ENCODE measurements at regions not wholly inside any gene's neighbourhood (a gene's known extent, or its start where the extent isn't known, plus 50 kb on each side); places are given as distances from the start of the nearest gene placed in this dataset.

- ChIA-PET CTCF (no interaction called here), POLR2A (no interaction called here)
- Histone ChIP-seq H3K9me1 (replicated peaks; ENCODE audit: control insufficient read depth, extremely low read depth, insufficient read depth, low read length) (no peaks in the 10 kb centered on the region), H3K4me3 (replicated peaks in 1 of 3; ENCODE audit: insufficient read depth in 1 of 3, low read depth in 1 of 3, low read length in 3 of 3) (no peak overlapping the region), H3K27ac (ENCODE audit: insufficient read depth, low read depth, low read length) (no peak overlapping the region), H3K9ac (replicated peaks; ENCODE audit: extremely low read depth, insufficient read depth, low read length) (no peak overlapping the region), H4K20me1 (replicated peaks; ENCODE audit: control insufficient read depth, extremely low read depth, insufficient read depth, low read length) (no peaks in the 10 kb centered on the region), H3K36me3 (ENCODE audit: control insufficient read depth in 2 of 2, extremely low read depth in 1 of 2, insufficient read depth in 2 of 2, low read length in 2 of 2) (no peaks in the 10 kb centered on the region), H2AFZ (ENCODE audit: low read depth, low read length) (no peak overlapping the region), H3K4me2 (ENCODE audit: insufficient read depth, low read length) (no peak overlapping the region), H3K79me2 (ENCODE audit: control insufficient read depth, insufficient read depth, low read length) (no peaks in the 10 kb centered on the region), H3K4me1 (ENCODE audit: control insufficient read depth, extremely low read depth, insufficient read depth, low read length) (no peaks in the 10 kb centered on the region), H3K27me3 (ENCODE audit: control insufficient read depth in 2 of 2, insufficient read depth in 2 of 2, low read length in 2 of 2) (no peaks in the 10 kb centered on the region), H3K9me3 (replicated peaks; ENCODE audit: control insufficient read depth, insufficient read depth, low read length) (no peaks in the 10 kb centered on the region)
- FAIRE-seq (no peak), DNase-seq (ENCODE audit: low read depth, low spot score) (no peak)
- intact Hi-C loops (cut with micrococcal nuclease) (no loop called here), dilution Hi-C loops (cut with MboI; ENCODE audit: extremely low pct_ligation_motif_present, low sequenced_read_pairs) (no loop called here)
- TF ChIP-seq FOS (IDR thresholded peaks at IDR 0.05; ENCODE audit: borderline replicate concordance, insufficient read depth, low read length) (no peak), POLR2A (IDR thresholded peaks at IDR 0.05; ENCODE audit: low read depth, low read length) (no peak), MAX (IDR thresholded peaks at IDR 0.05; ENCODE audit: insufficient read depth, insufficient read length) (no peak), EZH2 (IDR thresholded peaks at IDR 0.05; ENCODE audit: borderline replicate concordance, low read depth, low read length, severe bottlenecking) (no peak), MYC (IDR thresholded peaks at IDR 0.05; ENCODE audit: low read depth, low read length) (no peak), CTCF (IDR thresholded peaks at IDR 0.05; ENCODE audit: extremely low read depth in 1 of 2, insufficient read depth in 1 of 2, low read depth in 1 of 2, low read length in 2 of 2) (no peak)
- BruUV-seq (replicated peaks): no TSS peak
Measured at GRCh38 chr12:4138051-4138450, 135.5 kb upstream of the CCND2 start.

GRCh38 chr12:4137441-4137840 is 136.1 kb upstream of the CCND2 start:
- Histone ChIP-seq H3K27me3 (ENCODE audit: control insufficient read depth in 2 of 2, insufficient read depth in 2 of 2, low read length in 2 of 2) (peaks cover 0 to 3% of the 10 kb centered on the region in 2 experiments), H3K4me3 (replicated peaks in 1 of 3; ENCODE audit: insufficient read depth in 1 of 3, low read depth in 1 of 3, low read length in 3 of 3) (no peak overlapping the region), H3K36me3 (ENCODE audit: control insufficient read depth in 2 of 2, extremely low read depth in 1 of 2, insufficient read depth in 2 of 2, low read length in 2 of 2) (no peaks in the 10 kb centered on the region), H3K4me1 (ENCODE audit: control insufficient read depth, extremely low read depth, insufficient read depth, low read length) (no peaks in the 10 kb centered on the region), H3K9me1 (replicated peaks; ENCODE audit: control insufficient read depth, extremely low read depth, insufficient read depth, low read length) (no peaks in the 10 kb centered on the region), H2AFZ (ENCODE audit: low read depth, low read length) (no peak overlapping the region), H3K9ac (replicated peaks; ENCODE audit: extremely low read depth, insufficient read depth, low read length) (no peak overlapping the region), H3K79me2 (ENCODE audit: control insufficient read depth, insufficient read depth, low read length) (no peaks in the 10 kb centered on the region), H4K20me1 (replicated peaks; ENCODE audit: control insufficient read depth, extremely low read depth, insufficient read depth, low read length) (no peaks in the 10 kb centered on the region), H3K9me3 (replicated peaks; ENCODE audit: control insufficient read depth, insufficient read depth, low read length) (no peaks in the 10 kb centered on the region), H3K4me2 (ENCODE audit: insufficient read depth, low read length) (no peak overlapping the region), H3K27ac (ENCODE audit: insufficient read depth, low read depth, low read length) (no peak overlapping the region)
- DNase-seq (ENCODE audit: low read depth, low spot score) (no peak), FAIRE-seq (no peak)
- POLR2A ChIA-PET: no interaction called here
- dilution Hi-C loops (cut with MboI; ENCODE audit: extremely low pct_ligation_motif_present, low sequenced_read_pairs) (no loop called here), intact Hi-C loops (cut with micrococcal nuclease) (no loop called here)
- TF ChIP-seq POLR2A (IDR thresholded peaks at IDR 0.05; ENCODE audit: low read depth, low read length) (no peak), FOS (IDR thresholded peaks at IDR 0.05; ENCODE audit: borderline replicate concordance, insufficient read depth, low read length) (no peak), EZH2 (IDR thresholded peaks at IDR 0.05; ENCODE audit: borderline replicate concordance, low read depth, low read length, severe bottlenecking) (no peak), GATA2 (IDR thresholded peaks at IDR 0.05; ENCODE audit: insufficient read depth, insufficient read length, low read depth, low read length) (no peak), MYC (IDR thresholded peaks at IDR 0.05; ENCODE audit: low read depth, low read length) (no peak), MAX (IDR thresholded peaks at IDR 0.05; ENCODE audit: insufficient read depth, insufficient read length) (no peak), JUN (IDR thresholded peaks at IDR 0.05; ENCODE audit: borderline replicate concordance, insufficient read depth, insufficient read length, low read depth) (no peak), CTCF (IDR thresholded peaks at IDR 0.05; ENCODE audit: extremely low read depth in 1 of 2, insufficient read depth in 1 of 2, low read depth in 1 of 2, low read length in 2 of 2) (no peak), POLR2AphosphoS5 (IDR thresholded peaks at IDR 0.05; ENCODE audit: insufficient read depth, low read depth, low read length) (no peak)
- no TSS peak for BruUV-seq (replicated peaks)
- CTCF ChIA-PET: no interaction called here

Measured in endothelial cell of umbilical vein (primary cell).